GM12864 (cell line): ENCODE measurements at regions not wholly inside any gene's neighbourhood (a gene's known extent, or its start where the extent isn't known, plus 50 kb on each side); places are given as distances from the start of the nearest gene placed in this dataset.

Experiments
- DNase-seq: peaks from one replicate; pipeline ENCODE4 v3.0.0-alpha.2; 2011; ENCODE audit warnings: low read depth
- H3K4me3 ChIP-seq: 2 replicates; pipeline ENCODE4 v1.5.1; 2011; ENCODE audit warnings: mild to moderate bottlenecking, low read depth, low read length, control low read depth
- CTCF ChIP-seq: IDR thresholded peaks from 2 replicates; pipeline ENCODE4 v1.5.1; 2011; ENCODE audit warnings: low read depth, mild to moderate bottlenecking, moderate library complexity, low read length, control low read depth, inconsistent platforms; ENCODE audit errors: missing control alignments

GRCh38 chr3:194007592-194008337, 128.2 kb upstream of the HES1 start:
- no peak for TF ChIP-seq CTCF
- H3K4me3 ChIP-seq: no peak overlapping the region
- no peak for DNase-seq

- no peak for DNase-seq
- H3K4me3 ChIP-seq: no peak overlapping the region
- no peak for TF ChIP-seq CTCF
These were observed 126.9 kb upstream of the HES1 start for GRCh38 chr3:194009019-194009418.

- DNase-seq: no peak
- H3K4me3 ChIP-seq: no peak overlapping the region
- no peak for TF ChIP-seq CTCF
These were observed 125.9 kb upstream of the HES1 start for GRCh38 chr3:194009892-194010533.

- no peak for DNase-seq
- no peak overlapping the region for H3K4me3 ChIP-seq
- TF ChIP-seq CTCF: no peak
These were observed 124.1 kb upstream of the HES1 start for GRCh38 chr3:194011807-194012206.

- no peak for DNase-seq
- H3K4me3 ChIP-seq: no peak overlapping the region
- no peak for TF ChIP-seq CTCF
These were observed 122.0 kb upstream of the HES1 start for GRCh38 chr3:194013928-194014327.

- DNase-seq: no peak
- TF ChIP-seq CTCF: no peak
- H3K4me3 ChIP-seq: no peak overlapping the region
These were observed 121.2 kb upstream of the HES1 start for GRCh38 chr3:194014756-194015155.
